Esophagus squamous epithelium (tissue), 4 donors: ENCODE measurements at regions not wholly inside any gene's neighbourhood (a gene's known extent, or its start where the extent isn't known, plus 50 kb on each side); places are given as distances from the start of the nearest gene placed in this dataset.

Experiments used
- CTCF ChIP-seq, 6 experiments: fragments of 450-650 bp in 4 of 6; fragments of 200-600 bp in 2 of 6; sonication (generic) in 2 of 6; IDR thresholded peaks; one replicate each; pipeline ENCODE4 v1.5.1; 2016 to 2019; ENCODE audit warnings: antibody characterized with exemption in 6 of 6, mild to moderate bottlenecking in 4 of 6, moderate library complexity in 4 of 6
- POLR2A ChIP-seq, 4 donors: fragments of 450-650 bp; IDR thresholded peaks; one replicate each; pipeline ENCODE4 v1.6.1; 2017; ENCODE audit warnings: antibody characterized with exemption in 4 of 4, mild to moderate bottlenecking in 4 of 4, moderate library complexity in 3 of 4

GRCh38 chr13:58340895-58341294, 709.4 kb downstream of the PCDH17 start:
- TF ChIP-seq CTCF (IDR thresholded peaks at IDR 0.05) (no peak), POLR2A (IDR thresholded peaks at IDR 0.05) (no peak)
